ENCODE measurements at regions not wholly inside any gene's neighbourhood (a gene's known extent, or its start where the extent isn't known, plus 50 kb on each side); places are given as distances from the start of the nearest gene placed in this dataset.

GRCh38 chr14:28057359-28058296 lies 709.0 kb upstream of the FOXG1 start:
- Histone ChIP-seq H2AFZ (ENCODE audit: insufficient read depth, low read depth, low read length, poor library complexity, severe bottlenecking) (no peak overlapping the region), H3K9me3 (ENCODE audit: control extremely low read depth in 1 of 3, control insufficient read depth in 2 of 3, insufficient read depth in 1 of 3, low read length in 2 of 3) (no peaks in the 10 kb centered on the region), H3K79me2 (ENCODE audit: control insufficient read depth, insufficient read depth, low read length) (no peaks in the 10 kb centered on the region), H4K20me1 (ENCODE audit: control insufficient read depth, insufficient read depth, low read length, poor library complexity, severe bottlenecking) (no peaks in the 10 kb centered on the region), H3K36me3 (replicated peaks in 1 of 2; ENCODE audit: control extremely low read depth in 1 of 2, control insufficient read depth in 1 of 2, extremely low read depth in 1 of 2, insufficient read depth in 2 of 2, low read length in 1 of 2) (no peaks in the 10 kb centered on the region), H3K4me2 (replicated peaks; ENCODE audit: low read depth, low read length, poor library complexity, severe bottlenecking) (no peak overlapping the region), H3K27me3 (replicated peaks in 1 of 4; ENCODE audit: control extremely low read depth in 1 of 4, control insufficient read depth in 3 of 4, insufficient read depth in 4 of 4, low read length in 3 of 4) (no peaks in the 10 kb centered on the region), H3K27ac (ENCODE audit: low read length in 2 of 2) (no peak overlapping the region), H3K4me3 (ENCODE audit: control extremely low read depth in 1 of 5, extremely low read depth in 1 of 5, insufficient read depth in 1 of 5, low read depth in 2 of 5, low read length in 4 of 5) (no peak overlapping the region), H3K4me1 (ENCODE audit: control insufficient read depth in 2 of 2, insufficient read depth in 2 of 2, low read length in 2 of 2) (no peaks in the 10 kb centered on the region), H3K9ac (ENCODE audit: low read length) (no peak overlapping the region)
- ATAC-seq (ENCODE audit: low read depth) (no peak), DNase-seq (no peak)
- no CpG with 5 or more reads among the region's 4 CpGs for WGBS (ENCODE audit: insufficient coverage)
- POLR2A ChIA-PET = no interaction called here
- H3K4me1 Mint-ChIP-seq = no peaks in the 10 kb centered on the region
- TF ChIP-seq EZH2 (IDR thresholded peaks at IDR 0.05; ENCODE audit: borderline replicate concordance, insufficient read depth, low read depth, low read length, poor library complexity, severe bottlenecking) = no peak
- TF ChIP-seq, protein P1, sequence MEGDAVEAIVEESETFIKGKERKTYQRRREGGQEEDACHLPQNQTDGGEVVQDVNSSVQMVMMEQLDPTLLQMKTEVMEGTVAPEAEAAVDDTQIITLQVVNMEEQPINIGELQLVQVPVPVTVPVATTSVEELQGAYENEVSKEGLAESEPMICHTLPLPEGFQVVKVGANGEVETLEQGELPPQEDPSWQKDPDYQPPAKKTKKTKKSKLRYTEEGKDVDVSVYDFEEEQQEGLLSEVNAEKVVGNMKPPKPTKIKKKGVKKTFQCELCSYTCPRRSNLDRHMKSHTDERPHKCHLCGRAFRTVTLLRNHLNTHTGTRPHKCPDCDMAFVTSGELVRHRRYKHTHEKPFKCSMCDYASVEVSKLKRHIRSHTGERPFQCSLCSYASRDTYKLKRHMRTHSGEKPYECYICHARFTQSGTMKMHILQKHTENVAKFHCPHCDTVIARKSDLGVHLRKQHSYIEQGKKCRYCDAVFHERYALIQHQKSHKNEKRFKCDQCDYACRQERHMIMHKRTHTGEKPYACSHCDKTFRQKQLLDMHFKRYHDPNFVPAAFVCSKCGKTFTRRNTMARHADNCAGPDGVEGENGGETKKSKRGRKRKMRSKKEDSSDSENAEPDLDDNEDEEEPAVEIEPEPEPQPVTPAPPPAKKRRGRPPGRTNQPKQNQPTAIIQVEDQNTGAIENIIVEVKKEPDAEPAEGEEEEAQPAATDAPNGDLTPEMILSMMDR (IDR thresholded peaks at IDR 0.05) = no peak
- no peaks in the 10 kb centered on the region for H3K27me3 Mint-ChIP-seq
- CTCF ChIA-PET = no interaction called here
- H3K4me3 Mint-ChIP-seq = no peak overlapping the region
- H3K9me3 Mint-ChIP-seq (ENCODE audit: insufficient read depth) = no peaks in the 10 kb centered on the region
- intact Hi-C loops (cut with micrococcal nuclease) = no loop called here
- no peak overlapping the region for H3K27ac Mint-ChIP-seq

DNA sequence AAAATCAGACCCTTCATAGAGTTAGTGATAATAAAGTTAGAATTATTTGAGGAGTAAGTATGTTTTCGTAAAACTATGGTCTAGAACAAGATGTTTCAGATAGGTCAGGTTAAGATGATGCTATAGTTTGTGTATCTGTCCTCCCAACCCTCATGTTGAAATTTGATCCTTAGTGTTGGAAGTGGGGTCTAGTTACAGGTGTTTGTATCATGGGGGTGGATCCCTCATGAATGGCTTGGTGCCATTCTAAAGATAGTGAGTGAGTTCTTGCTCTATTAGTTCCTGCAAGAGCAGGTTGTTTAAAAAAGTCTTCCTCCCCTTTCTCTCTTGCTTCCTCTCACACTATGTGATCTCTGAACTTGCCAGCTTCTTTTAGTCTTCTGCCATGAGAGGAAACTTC lies 707.3 kb upstream of the FOXG1 start:
- H3K79me2 ChIP-seq (ENCODE audit: control insufficient read depth, insufficient read depth, low read length) = no peaks in the 10 kb centered on the region
- no CpG with 5 or more reads among the region's 1 CpG for WGBS (ENCODE audit: insufficient coverage)
- POLR2A ChIA-PET = no interaction called here
- Mint-ChIP-seq H3K4me3 (no peak overlapping the region), H3K27me3 (no peaks in the 10 kb centered on the region), H3K4me1 (no peaks in the 10 kb centered on the region), H3K27ac (no peak overlapping the region), H3K9me3 (ENCODE audit: insufficient read depth) (peaks cover 4% of the 10 kb centered on the region)
- DNase-seq (no peak), ATAC-seq (ENCODE audit: low read depth) (no peak)
- TF ChIP-seq, protein P1 (IDR thresholded peaks at IDR 0.05) = no peak
- TF ChIP-seq EZH2 (IDR thresholded peaks at IDR 0.05; ENCODE audit: borderline replicate concordance, insufficient read depth, low read depth, low read length, poor library complexity, severe bottlenecking) = no peak
- no peak overlapping the region for H2AFZ ChIP-seq (ENCODE audit: insufficient read depth, low read depth, low read length, poor library complexity, severe bottlenecking)
- intact Hi-C loops (cut with micrococcal nuclease) = no loop called here
- H3K27ac ChIP-seq (ENCODE audit: low read length in 2 of 2) = no peak overlapping the region
- H4K20me1 ChIP-seq (ENCODE audit: control insufficient read depth, insufficient read depth, low read length, poor library complexity, severe bottlenecking) = no peaks in the 10 kb centered on the region
- H3K36me3 ChIP-seq (replicated peaks in 1 of 2; ENCODE audit: control extremely low read depth in 1 of 2, control insufficient read depth in 1 of 2, extremely low read depth in 1 of 2, insufficient read depth in 2 of 2, low read length in 1 of 2) = no peaks in the 10 kb centered on the region
- H3K4me2 ChIP-seq (replicated peaks; ENCODE audit: low read depth, low read length, poor library complexity, severe bottlenecking) = no peak overlapping the region
- H3K27me3 ChIP-seq (replicated peaks in 1 of 4; ENCODE audit: control extremely low read depth in 1 of 4, control insufficient read depth in 3 of 4, insufficient read depth in 4 of 4, low read length in 3 of 4) = no peaks in the 10 kb centered on the region
- H3K9ac ChIP-seq (ENCODE audit: low read length) = no peak overlapping the region
- H3K4me1 ChIP-seq (ENCODE audit: control insufficient read depth in 2 of 2, insufficient read depth in 2 of 2, low read length in 2 of 2) = no peaks in the 10 kb centered on the region
- CTCF ChIA-PET = no interaction called here
- H3K9me3 ChIP-seq (ENCODE audit: control extremely low read depth in 1 of 3, control insufficient read depth in 2 of 3, insufficient read depth in 1 of 3, low read length in 2 of 3) = no peaks in the 10 kb centered on the region
- H3K4me3 ChIP-seq (ENCODE audit: control extremely low read depth in 1 of 5, extremely low read depth in 1 of 5, insufficient read depth in 1 of 5, low read depth in 2 of 5, low read length in 4 of 5) = no peak overlapping the region
